Calu3 (cell line): ENCODE measurements at regions not wholly inside any gene's neighbourhood (a gene's known extent, or its start where the extent isn't known, plus 50 kb on each side); places are given as distances from the start of the nearest gene placed in this dataset.

Source experiments
- BruUV-seq: library from RNA; stranded (reverse); fragments of 400-500 nt; replicated peaks from 2 replicates; lab custom pipeline; 2021; lab: Mats Ljungman, UMichigan
- CTCF ChIA-PET: fragments of 300-600 bp; sonication (Branson Sonifier 250); formaldehyde crosslinking; loops from one replicate; lab custom pipeline; 2022; ENCODE audit warnings: antibody characterized with exemption; lab: Charles Lee
- DNase-seq: peaks from one replicate; pipeline ENCODE4 v3.0.0; 2022
- H3K27ac Mint-ChIP-seq: one replicate; pipeline ENCODE4 v1.8.0; 2022; ENCODE audit warnings: mixed read lengths; ENCODE audit not compliant: unreplicated experiment
- H3K27me3 Mint-ChIP-seq: one replicate; pipeline ENCODE4 v1.8.0; 2022; ENCODE audit warnings: mixed read lengths; ENCODE audit not compliant: unreplicated experiment
- H3K36me3 Mint-ChIP-seq: one replicate; pipeline ENCODE4 v1.8.0; 2022; ENCODE audit warnings: mild to moderate bottlenecking, moderate library complexity, mixed read lengths; ENCODE audit not compliant: insufficient read depth, unreplicated experiment
- H3K4me1 Mint-ChIP-seq: one replicate; pipeline ENCODE4 v1.8.0; 2022; ENCODE audit warnings: mild to moderate bottlenecking, low read depth, mixed read lengths; ENCODE audit not compliant: unreplicated experiment
- H3K4me3 Mint-ChIP-seq: one replicate; pipeline ENCODE4 v1.8.0; 2022; ENCODE audit warnings: mild to moderate bottlenecking, low read depth, moderate library complexity, mixed read lengths; ENCODE audit not compliant: unreplicated experiment
- H3K9me3 Mint-ChIP-seq: one replicate; pipeline ENCODE4 v1.8.0; 2022; ENCODE audit warnings: low read depth, mixed read lengths; ENCODE audit not compliant: unreplicated experiment
- CTCF ChIP-seq: fragments of 200-600 bp; IDR thresholded peaks from one replicate; pipeline ENCODE4 v1.8.0; 2022; ENCODE audit warnings: antibody characterized with exemption; ENCODE audit not compliant: unreplicated experiment
- intact Hi-C: fragments of 100-400 bp; cut with micrococcal nuclease; formaldehyde crosslinking; loops from one replicate; pipeline ENCODE4 v1.10.0; 2022; ENCODE audit not compliant: unreplicated experiment

- no peak for TF ChIP-seq CTCF
- H3K4me1 Mint-ChIP-seq = no peaks in the 10 kb centered on the region
- peaks cover 23% of the 10 kb centered on the region for H3K9me3 Mint-ChIP-seq
- no peaks in the 10 kb centered on the region for H3K27me3 Mint-ChIP-seq
- DNase-seq = no peak
- CTCF ChIA-PET = no interaction called here
- BruUV-seq = no TSS peak
- H3K36me3 Mint-ChIP-seq = no peaks in the 10 kb centered on the region
- intact Hi-C loops = no loop called here
- no peak overlapping the region for H3K27ac Mint-ChIP-seq
- H3K4me3 Mint-ChIP-seq = no peak overlapping the region
Measured at GRCh38 chr16:59289151-59289550, 555.0 kb upstream of the GOT2 start.

- Mint-ChIP-seq H3K27me3 (no peaks in the 10 kb centered on the region), H3K27ac (no peak overlapping the region), H3K4me1 (no peaks in the 10 kb centered on the region), H3K36me3 (no peaks in the 10 kb centered on the region), H3K4me3 (no peak overlapping the region), H3K9me3 (no peaks in the 10 kb centered on the region)
- intact Hi-C loops = no loop called here
- CTCF ChIA-PET = no interaction called here
- BruUV-seq = no TSS peak
- no peak for DNase-seq
- TF ChIP-seq CTCF = no peak
Measured at GRCh38 chr16:59274141-59274540, 540.0 kb upstream of the GOT2 start.

- no peak overlapping the region for H3K4me3 Mint-ChIP-seq
- H3K27me3 Mint-ChIP-seq = no peaks in the 10 kb centered on the region
- CTCF ChIA-PET = no interaction called here
- BruUV-seq = no TSS peak
- intact Hi-C loops = no loop called here
- peaks cover 16% of the 10 kb centered on the region for H3K9me3 Mint-ChIP-seq
- TF ChIP-seq CTCF = no peak
- no peak overlapping the region for H3K27ac Mint-ChIP-seq
- no peaks in the 10 kb centered on the region for H3K36me3 Mint-ChIP-seq
- DNase-seq = no peak
- H3K4me1 Mint-ChIP-seq = no peaks in the 10 kb centered on the region
Measured at GRCh38 chr16:59263955-59264354, 529.8 kb upstream of the GOT2 start.

GRCh38 chr16:59260892-59261291, 526.8 kb upstream of the GOT2 start:
- peaks cover 17% of the 10 kb centered on the region for H3K9me3 Mint-ChIP-seq
- no peak for TF ChIP-seq CTCF
- no peak overlapping the region for H3K27ac Mint-ChIP-seq
- H3K36me3 Mint-ChIP-seq = no peaks in the 10 kb centered on the region
- no TSS peak for BruUV-seq
- no peaks in the 10 kb centered on the region for H3K27me3 Mint-ChIP-seq
- intact Hi-C loops = no loop called here
- no peak overlapping the region for H3K4me3 Mint-ChIP-seq
- no peak for DNase-seq
- CTCF ChIA-PET = no interaction called here
- H3K4me1 Mint-ChIP-seq = no peaks in the 10 kb centered on the region
